Neural progenitor cell (in vitro differentiated cells): ENCODE measurements at regions not wholly inside any gene's neighbourhood (a gene's known extent, or its start where the extent isn't known, plus 50 kb on each side); places are given as distances from the start of the nearest gene placed in this dataset.

ENCODE experiments used
- DNase-seq: peaks from one replicate; pipeline ENCODE4 v3.0.0-alpha.2; 2016; ENCODE audit warnings: low spot score
- H2AFZ ChIP-seq: fragments of 200-600 bp; sonication (generic); replicated peaks from 2 replicates; pipeline ENCODE4 v1.6.1; 2016; ENCODE audit warnings: antibody characterized with exemption
- H3F3A ChIP-seq: fragments of 200-600 bp; sonication (generic); 2 replicates; pipeline ENCODE4 v1.6.1; 2016; ENCODE audit warnings: antibody characterized with exemption, low read depth
- H3K27ac ChIP-seq: fragments of 200-600 bp; sonication (generic); 2 replicates; pipeline ENCODE4 v1.5.1; 2016; ENCODE audit warnings: mild to moderate bottlenecking
- H3K27me3 ChIP-seq: fragments of 200-600 bp; sonication (generic); 2 replicates; pipeline ENCODE4 v1.6.1; 2016; ENCODE audit warnings: mild to moderate bottlenecking, moderate library complexity
- H3K36me3 ChIP-seq: fragments of 200-600 bp; sonication (generic); 2 replicates; pipeline ENCODE4 v1.5.1; 2016
- H3K4me1 ChIP-seq: fragments of 200-600 bp; sonication (generic); 2 replicates; pipeline ENCODE4 v1.6.1; 2016; ENCODE audit warnings: mixed run types
- H3K4me2 ChIP-seq: fragments of 200-600 bp; sonication (generic); 2 replicates; pipeline ENCODE4 v1.6.1; 2016
- H3K4me3 ChIP-seq: fragments of 200-600 bp; sonication (generic); 2 replicates; pipeline ENCODE4 v1.5.1; 2016
- H3K79me2 ChIP-seq: fragments of 200-600 bp; sonication (generic); 2 replicates; pipeline ENCODE4 v1.6.1; 2016; ENCODE audit warnings: low read depth
- H3K9ac ChIP-seq: fragments of 200-600 bp; sonication (generic); 2 replicates; pipeline ENCODE4 v1.6.1; 2016
- H3K9me3 ChIP-seq: fragments of 200-600 bp; sonication (generic); 2 replicates; pipeline ENCODE4 v1.5.1; 2016; ENCODE audit warnings: low read depth
- H4K20me1 ChIP-seq: fragments of 200-600 bp; sonication (generic); 2 replicates; pipeline ENCODE4 v1.6.1; 2016; ENCODE audit warnings: low read depth
- H3K27ac Mint-ChIP-seq: 3 replicates; pipeline ENCODE4 v1.8.0; 2021; ENCODE audit warnings: mixed read lengths
- H3K27me3 Mint-ChIP-seq: 2 replicates; pipeline ENCODE4 v1.8.0; 2022; ENCODE audit warnings: low read depth, mild to moderate bottlenecking, inconsistent platforms, moderate library complexity, mixed read lengths; ENCODE audit not compliant: insufficient read depth
- H3K36me3 Mint-ChIP-seq: 3 replicates; pipeline ENCODE4 v1.8.0; 2021; ENCODE audit warnings: mixed read lengths
- H3K4me1 Mint-ChIP-seq: 3 replicates; pipeline ENCODE4 v1.8.0; 2021; ENCODE audit warnings: mixed read lengths
- H3K4me3 Mint-ChIP-seq: 3 replicates; pipeline ENCODE4 v1.8.0; 2021; ENCODE audit warnings: mild to moderate bottlenecking, moderate library complexity, mixed read lengths
- H3K9me3 Mint-ChIP-seq: 3 replicates; pipeline ENCODE4 v1.8.0; 2020; ENCODE audit warnings: mixed read lengths
- CTCF ChIP-seq: fragments of 200-600 bp; sonication (generic); IDR thresholded peaks from 2 replicates; pipeline ENCODE4 v1.5.1; 2017; ENCODE audit warnings: antibody characterized with exemption, mild to moderate bottlenecking
- EZH2 ChIP-seq: fragments of 200-600 bp; sonication (generic); IDR thresholded peaks from 2 replicates; pipeline ENCODE4 v1.6.1; 2017; ENCODE audit warnings: antibody characterized with exemption, mild to moderate bottlenecking, moderate library complexity
- EZH2phosphoT487 ChIP-seq: fragments of 200-600 bp; sonication (generic); IDR thresholded peaks from 2 replicates; pipeline ENCODE4 v1.6.1; 2017; ENCODE audit warnings: antibody characterized with exemption

GRCh38 chr4:23144707-23145106 lies 452.0 kb downstream of the GBA3 start:
- Histone ChIP-seq H3K9ac (no peak overlapping the region), H3K36me3 (no peaks in the 10 kb centered on the region), H3K79me2 (no peaks in the 10 kb centered on the region), H3K4me2 (no peak overlapping the region), H3K27me3 (no peaks in the 10 kb centered on the region), H3F3A (no peaks in the 10 kb centered on the region), H2AFZ (no peak overlapping the region), H3K4me1 (no peaks in the 10 kb centered on the region), H3K4me3 (no peak overlapping the region), H4K20me1 (no peaks in the 10 kb centered on the region), H3K27ac (no peak overlapping the region), H3K9me3 (no peaks in the 10 kb centered on the region)
- no peak for TF ChIP-seq CTCF
- no peak for TF ChIP-seq EZH2
- TF ChIP-seq EZH2phosphoT487: no peak
- Mint-ChIP-seq H3K36me3 (no peaks in the 10 kb centered on the region), H3K9me3 (no peaks in the 10 kb centered on the region), H3K4me3 (no peak overlapping the region), H3K4me1 (no peaks in the 10 kb centered on the region), H3K27ac (no peak overlapping the region), H3K27me3 (peaks cover 2% of the 10 kb centered on the region)
- no peak for DNase-seq

- peaks cover 11% of the 10 kb centered on the region for H3K4me1 ChIP-seq
- Mint-ChIP-seq H3K4me1 (peaks cover 2% of the 10 kb centered on the region), H3K27me3 (peaks cover 2% of the 10 kb centered on the region), H3K36me3 (no peaks in the 10 kb centered on the region), H3K9me3 (no peaks in the 10 kb centered on the region), H3K4me3 (no peak overlapping the region), H3K27ac (no peak overlapping the region)
- no peaks in the 10 kb centered on the region for H3K79me2 ChIP-seq
- H3F3A ChIP-seq: no peaks in the 10 kb centered on the region
- H3K27ac ChIP-seq: no peak overlapping the region
- peak; percentile 86 for TF ChIP-seq CTCF
- no peak for TF ChIP-seq EZH2phosphoT487
- TF ChIP-seq EZH2: no peak
- no peaks in the 10 kb centered on the region for H3K36me3 ChIP-seq
- DNase-seq: peak; percentile 73
- H3K4me3 ChIP-seq: no peak overlapping the region
- H2AFZ ChIP-seq: no peak overlapping the region
- no peaks in the 10 kb centered on the region for H3K9me3 ChIP-seq
- H3K27me3 ChIP-seq: no peaks in the 10 kb centered on the region
- no peaks in the 10 kb centered on the region for H4K20me1 ChIP-seq
- no peak overlapping the region for H3K4me2 ChIP-seq
- no peak overlapping the region for H3K9ac ChIP-seq
Measured at GRCh38 chr4:23135792-23136645, 443.3 kb downstream of the GBA3 start.

- Histone ChIP-seq H4K20me1 (no peaks in the 10 kb centered on the region), H3K9me3 (no peaks in the 10 kb centered on the region), H3K36me3 (no peaks in the 10 kb centered on the region), H3K27ac (no peak overlapping the region), H3K79me2 (no peaks in the 10 kb centered on the region), H3F3A (no peaks in the 10 kb centered on the region), H3K4me3 (no peak overlapping the region), H3K27me3 (no peaks in the 10 kb centered on the region), H3K4me2 (no peak overlapping the region), H2AFZ (no peak overlapping the region), H3K4me1 (peaks cover 11% of the 10 kb centered on the region), H3K9ac (no peak overlapping the region)
- peaks cover 9% of the 10 kb centered on the region for H3K27me3 Mint-ChIP-seq
- no peak overlapping the region for H3K4me3 Mint-ChIP-seq
- H3K36me3 Mint-ChIP-seq: no peaks in the 10 kb centered on the region
- DNase-seq: no peak
- TF ChIP-seq EZH2phosphoT487 (no peak), CTCF (no peak), EZH2 (no peak)
- peaks cover 2% of the 10 kb centered on the region for H3K4me1 Mint-ChIP-seq
- H3K27ac Mint-ChIP-seq: no peak overlapping the region
- H3K9me3 Mint-ChIP-seq: no peaks in the 10 kb centered on the region
Measured at GRCh38 chr4:23134331-23134730, 441.6 kb downstream of the GBA3 start.
